ENCODE measurements at regions not wholly inside any gene's neighbourhood (a gene's known extent, or its start where the extent isn't known, plus 50 kb on each side); places are given as distances from the start of the nearest gene placed in this dataset.

- ATAC-seq = no peak
Measured at GRCh38 chr17:63134867-63135266, 168.8 kb downstream of the TANC2 start.

GRCh38 chr17:63136369-63137012 is 170.5 kb downstream of the TANC2 start:
- no peak for ATAC-seq

- ATAC-seq = no peak
Measured at GRCh38 chr17:63137163-63137562, 171.1 kb downstream of the TANC2 start.

GRCh38 chr17:63138713-63139112 is 172.7 kb downstream of the TANC2 start:
- ATAC-seq = no peak

- no peak for ATAC-seq
Measured at GRCh38 chr17:63139356-63139755, 173.3 kb downstream of the TANC2 start.

- no peak for ATAC-seq
Measured at GRCh38 chr17:63140255-63140654, 174.2 kb downstream of the TANC2 start.

GRCh38 chr17:63142836-63143235 is 176.8 kb downstream of the TANC2 start:
- no peak for ATAC-seq

GRCh38 chr17:63150490-63150889 is 184.5 kb downstream of the TANC2 start:
- ATAC-seq = no peak

- ATAC-seq = no peak
Measured at GRCh38 chr17:63150994-63151464, 185.0 kb downstream of the TANC2 start.

- no peak for ATAC-seq
Measured at GRCh38 chr17:63151941-63152523, 186.0 kb downstream of the TANC2 start.

- no peak for ATAC-seq
Measured at GRCh38 chr17:63153488-63153887, 187.5 kb downstream of the TANC2 start.

GRCh38 chr17:63154586-63155244 is 188.7 kb downstream of the TANC2 start:
- ATAC-seq = no peak

- ATAC-seq = no peak
Measured at GRCh38 chr17:63156986-63157385, 191.0 kb downstream of the TANC2 start.

- no peak for ATAC-seq
Measured at GRCh38 chr17:63162406-63163157, 196.5 kb downstream of the TANC2 start.

GRCh38 chr17:63163158-63163520 is 197.1 kb downstream of the TANC2 start:
- no peak for ATAC-seq

- no peak for ATAC-seq
Measured at GRCh38 chr17:63165400-63165799, 199.4 kb downstream of the TANC2 start.

GRCh38 chr17:63170795-63171194 is 204.8 kb downstream of the TANC2 start:
- no peak for ATAC-seq

- no peak for ATAC-seq
Measured at GRCh38 chr17:63171428-63172393, 205.7 kb downstream of the TANC2 start.

GRCh38 chr17:63173450-63173849 is 207.4 kb downstream of the TANC2 start:
- ATAC-seq = peak; percentile 44

- ATAC-seq = peak; percentile 82
Measured at GRCh38 chr17:63173903-63174302, 207.9 kb downstream of the TANC2 start.

GRCh38 chr17:63178530-63178929 is 212.5 kb downstream of the TANC2 start:
- no peak for ATAC-seq

- ATAC-seq = no peak
Measured at GRCh38 chr17:63181856-63182255, 215.8 kb downstream of the TANC2 start.
